OCI-LY3 (cell line): ENCODE measurements at regions not wholly inside any gene's neighbourhood (a gene's known extent, or its start where the extent isn't known, plus 50 kb on each side); places are given as distances from the start of the nearest gene placed in this dataset.
A peak's percentile ranks its signal among the peaks of the same experiment; 100 is the strongest.

Source experiments
- H2AFZ ChIP-seq: fragments of 200-600, 300-600 bp; shearing (Covaris generic); 2 replicates; pipeline ENCODE4 v1.6.0; 2014; ENCODE audit warnings: antibody characterized with exemption, low read depth, low read length
- H3K27ac ChIP-seq: fragments of 200-600, 300-600 bp; sonication (generic); 2 replicates; pipeline ENCODE4 v1.5.1; 2014; ENCODE audit warnings: mild to moderate bottlenecking, low read length, moderate library complexity, mixed read lengths
- H3K27me3 ChIP-seq: fragments of 200-600, 300-600 bp; sonication (generic); 2 replicates; pipeline ENCODE4 v1.6.1; 2014; ENCODE audit warnings: low read depth, low read length, mixed read lengths
- H3K36me3 ChIP-seq: fragments of 200-600, 300-600 bp; sonication (generic); replicated peaks from 2 replicates; pipeline ENCODE3; 2014; ENCODE audit warnings: low read depth, low read length, mixed read lengths
- H3K4me1 ChIP-seq: fragments of 300-600, 200-600 bp; sonication (generic); 2 replicates; pipeline ENCODE4 v1.6.1; 2014; ENCODE audit warnings: low read length, mixed read lengths
- H3K4me2 ChIP-seq: fragments of 200-600, 300-600 bp; sonication (generic); 2 replicates; pipeline ENCODE4 v1.6.1; 2014; ENCODE audit warnings: low read length, mixed read lengths
- H3K4me3 ChIP-seq: fragments of 300-600, 200-600 bp; sonication (generic); 2 replicates; pipeline ENCODE4 v1.5.1; 2014; ENCODE audit warnings: antibody characterized with exemption, mild to moderate bottlenecking, low read length, moderate library complexity
- H3K79me2 ChIP-seq: fragments of 300-600, 200-600 bp; shearing (Covaris generic); 2 replicates; pipeline ENCODE4 v1.6.1; 2014; ENCODE audit warnings: mild to moderate bottlenecking, low read length, mixed read lengths
- H3K9ac ChIP-seq: fragments of 300-600, 200-600 bp; shearing (Covaris generic); 2 replicates; pipeline ENCODE4 v1.6.0; 2014; ENCODE audit warnings: mild to moderate bottlenecking, low read length, moderate library complexity
- H3K9me3 ChIP-seq: fragments of 200-600, 300-600 bp; shearing (Covaris generic); 2 replicates; pipeline ENCODE4 v1.6.1; 2014; ENCODE audit warnings: low read length, mixed read lengths; ENCODE audit not compliant: insufficient read depth
- H4K20me1 ChIP-seq: fragments of 200-600, 300-600 bp; sonication (generic); 2 replicates; pipeline ENCODE4 v1.6.1; 2016; ENCODE audit warnings: low read length, mixed read lengths; ENCODE audit not compliant: insufficient read depth
- EZH2phosphoT487 ChIP-seq: fragments of 200-600 bp; shearing (Covaris generic); IDR thresholded peaks from 2 replicates; pipeline ENCODE4 v1.6.1; 2018; ENCODE audit warnings: antibody characterized with exemption, mixed run types, low read depth
- TF ChIP-seq, protein P1 (sequence below): fragments of 200-600, 300-600 bp; sonication (generic); IDR thresholded peaks from 2 replicates; pipeline ENCODE4 v1.5.1; 2014; ENCODE audit warnings: antibody characterized with exemption, low read length, low read depth

GRCh38 chr7:17041324-17041723, 159.5 kb upstream of the AGR3 start:
- no peak overlapping the region for H3K9ac ChIP-seq
- H3K27me3 ChIP-seq = no peaks in the 10 kb centered on the region
- H3K4me3 ChIP-seq = no peak overlapping the region
- no peaks in the 10 kb centered on the region for H4K20me1 ChIP-seq
- no peak for TF ChIP-seq EZH2phosphoT487
- TF ChIP-seq, protein P1, sequence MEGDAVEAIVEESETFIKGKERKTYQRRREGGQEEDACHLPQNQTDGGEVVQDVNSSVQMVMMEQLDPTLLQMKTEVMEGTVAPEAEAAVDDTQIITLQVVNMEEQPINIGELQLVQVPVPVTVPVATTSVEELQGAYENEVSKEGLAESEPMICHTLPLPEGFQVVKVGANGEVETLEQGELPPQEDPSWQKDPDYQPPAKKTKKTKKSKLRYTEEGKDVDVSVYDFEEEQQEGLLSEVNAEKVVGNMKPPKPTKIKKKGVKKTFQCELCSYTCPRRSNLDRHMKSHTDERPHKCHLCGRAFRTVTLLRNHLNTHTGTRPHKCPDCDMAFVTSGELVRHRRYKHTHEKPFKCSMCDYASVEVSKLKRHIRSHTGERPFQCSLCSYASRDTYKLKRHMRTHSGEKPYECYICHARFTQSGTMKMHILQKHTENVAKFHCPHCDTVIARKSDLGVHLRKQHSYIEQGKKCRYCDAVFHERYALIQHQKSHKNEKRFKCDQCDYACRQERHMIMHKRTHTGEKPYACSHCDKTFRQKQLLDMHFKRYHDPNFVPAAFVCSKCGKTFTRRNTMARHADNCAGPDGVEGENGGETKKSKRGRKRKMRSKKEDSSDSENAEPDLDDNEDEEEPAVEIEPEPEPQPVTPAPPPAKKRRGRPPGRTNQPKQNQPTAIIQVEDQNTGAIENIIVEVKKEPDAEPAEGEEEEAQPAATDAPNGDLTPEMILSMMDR = no peak
- H3K36me3 ChIP-seq = no peaks in the 10 kb centered on the region
- H3K27ac ChIP-seq = no peak overlapping the region
- H2AFZ ChIP-seq = peak overlapping the region; percentile 27; the same call in 1 of the 2 replicates
- peak overlapping the region; percentile 27 for H3K4me2 ChIP-seq
- H3K4me1 ChIP-seq = peaks cover 36% of the 10 kb centered on the region
- no peaks in the 10 kb centered on the region for H3K79me2 ChIP-seq
- H3K9me3 ChIP-seq = no peaks in the 10 kb centered on the region

DNA sequence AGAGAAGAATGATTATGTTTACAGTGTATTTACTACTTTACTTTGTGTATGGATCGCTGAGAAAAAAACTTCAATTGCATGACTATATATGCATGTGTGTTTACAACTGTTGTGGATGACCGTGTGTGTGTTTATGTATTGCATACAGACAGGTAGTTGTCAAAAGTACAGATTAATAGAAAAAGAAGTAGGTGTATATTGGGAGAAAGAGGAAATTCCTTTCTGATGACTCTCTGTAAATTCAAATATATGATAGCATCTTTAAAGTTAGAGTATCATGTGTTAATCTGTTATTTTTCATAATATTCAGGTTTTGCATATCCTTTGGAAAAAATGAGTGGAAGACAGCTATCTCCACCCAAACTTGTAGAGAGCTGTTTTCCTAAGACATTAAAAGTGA, 160.4 kb upstream of the AGR3 start:
- Histone ChIP-seq H3K36me3 (no peaks in the 10 kb centered on the region), H3K9me3 (no peaks in the 10 kb centered on the region), H3K9ac (no peak overlapping the region), H3K4me3 (no peak overlapping the region), H3K79me2 (no peaks in the 10 kb centered on the region), H3K27ac (no peak overlapping the region), H3K4me1 (peaks cover 36% of the 10 kb centered on the region), H2AFZ (no peak overlapping the region), H3K27me3 (no peaks in the 10 kb centered on the region), H4K20me1 (no peaks in the 10 kb centered on the region), H3K4me2 (no peak overlapping the region)
- no peak for TF ChIP-seq EZH2phosphoT487
- TF ChIP-seq, protein P1 = no peak

- Histone ChIP-seq H3K36me3 (no peaks in the 10 kb centered on the region), H3K4me1 (peaks cover 27% of the 10 kb centered on the region), H3K4me2 (no peak overlapping the region), H3K9ac (no peak overlapping the region), H3K79me2 (no peaks in the 10 kb centered on the region), H3K4me3 (no peak overlapping the region), H3K27ac (no peak overlapping the region), H3K27me3 (no peaks in the 10 kb centered on the region), H4K20me1 (no peaks in the 10 kb centered on the region), H2AFZ (no peak overlapping the region), H3K9me3 (no peaks in the 10 kb centered on the region)
- TF ChIP-seq, protein P1 = no peak
- no peak for TF ChIP-seq EZH2phosphoT487
Measured at GRCh38 chr7:17043012-17043877, 161.5 kb upstream of the AGR3 start.

GRCh38 chr7:17044396-17044795, 162.6 kb upstream of the AGR3 start:
- H3K4me3 ChIP-seq = no peak overlapping the region
- no peaks in the 10 kb centered on the region for H3K36me3 ChIP-seq
- H3K4me1 ChIP-seq = peaks cover 17% of the 10 kb centered on the region
- no peak overlapping the region for H3K27ac ChIP-seq
- no peaks in the 10 kb centered on the region for H3K79me2 ChIP-seq
- H2AFZ ChIP-seq = no peak overlapping the region
- H3K9me3 ChIP-seq = no peaks in the 10 kb centered on the region
- no peak for TF ChIP-seq EZH2phosphoT487
- TF ChIP-seq, protein P1 = no peak
- H3K27me3 ChIP-seq = no peaks in the 10 kb centered on the region
- H3K4me2 ChIP-seq = no peak overlapping the region
- no peak overlapping the region for H3K9ac ChIP-seq
- no peaks in the 10 kb centered on the region for H4K20me1 ChIP-seq
